Upper lobe of left lung (tissue), 4 donors: ENCODE measurements at regions not wholly inside any gene's neighbourhood (a gene's known extent, or its start where the extent isn't known, plus 50 kb on each side); places are given as distances from the start of the nearest gene placed in this dataset.

Source experiments
- POLR2A ChIP-seq, 4 donors: fragments of 450-650 bp; IDR thresholded peaks; one replicate each; pipeline ENCODE4 v1.5.1; 2016 to 2017; ENCODE audit warnings: antibody characterized with exemption in 4 of 4, mild to moderate bottlenecking in 2 of 4
- TF ChIP-seq, protein P1 (sequence below), 6 experiments: fragments of 450-650 bp in 4 of 6; fragments of 200-600 bp in 2 of 6; sonication (generic) in 2 of 6; IDR thresholded peaks; one replicate each; pipeline ENCODE4 v1.5.1; 2016 to 2019; ENCODE audit warnings: antibody characterized with exemption in 6 of 6

- TF ChIP-seq, protein P1, sequence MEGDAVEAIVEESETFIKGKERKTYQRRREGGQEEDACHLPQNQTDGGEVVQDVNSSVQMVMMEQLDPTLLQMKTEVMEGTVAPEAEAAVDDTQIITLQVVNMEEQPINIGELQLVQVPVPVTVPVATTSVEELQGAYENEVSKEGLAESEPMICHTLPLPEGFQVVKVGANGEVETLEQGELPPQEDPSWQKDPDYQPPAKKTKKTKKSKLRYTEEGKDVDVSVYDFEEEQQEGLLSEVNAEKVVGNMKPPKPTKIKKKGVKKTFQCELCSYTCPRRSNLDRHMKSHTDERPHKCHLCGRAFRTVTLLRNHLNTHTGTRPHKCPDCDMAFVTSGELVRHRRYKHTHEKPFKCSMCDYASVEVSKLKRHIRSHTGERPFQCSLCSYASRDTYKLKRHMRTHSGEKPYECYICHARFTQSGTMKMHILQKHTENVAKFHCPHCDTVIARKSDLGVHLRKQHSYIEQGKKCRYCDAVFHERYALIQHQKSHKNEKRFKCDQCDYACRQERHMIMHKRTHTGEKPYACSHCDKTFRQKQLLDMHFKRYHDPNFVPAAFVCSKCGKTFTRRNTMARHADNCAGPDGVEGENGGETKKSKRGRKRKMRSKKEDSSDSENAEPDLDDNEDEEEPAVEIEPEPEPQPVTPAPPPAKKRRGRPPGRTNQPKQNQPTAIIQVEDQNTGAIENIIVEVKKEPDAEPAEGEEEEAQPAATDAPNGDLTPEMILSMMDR (IDR thresholded peaks at IDR 0.05), result no peak
- no peak for TF ChIP-seq POLR2A (IDR thresholded peaks at IDR 0.05)
These were observed 485.2 kb downstream of the GABRG1 start for GRCh38 chr4:45638641-45639040.
